ENCODE measurements at regions not wholly inside any gene's neighbourhood (a gene's known extent, or its start where the extent isn't known, plus 50 kb on each side); places are given as distances from the start of the nearest gene placed in this dataset.
A peak's percentile ranks its signal among the peaks of the same experiment; 100 is the strongest.
"Not testable (repeated sequence)": the region's sequence is repeated elsewhere in the genome, so short reads cannot be mapped to it uniquely, and the experiment has no call there.

- DNase-seq (ENCODE audit: low spot score), result no peak
Measured at GRCh38 chr2:38483776-38484501, 106.9 kb upstream of the ATL2 start.

DNA sequence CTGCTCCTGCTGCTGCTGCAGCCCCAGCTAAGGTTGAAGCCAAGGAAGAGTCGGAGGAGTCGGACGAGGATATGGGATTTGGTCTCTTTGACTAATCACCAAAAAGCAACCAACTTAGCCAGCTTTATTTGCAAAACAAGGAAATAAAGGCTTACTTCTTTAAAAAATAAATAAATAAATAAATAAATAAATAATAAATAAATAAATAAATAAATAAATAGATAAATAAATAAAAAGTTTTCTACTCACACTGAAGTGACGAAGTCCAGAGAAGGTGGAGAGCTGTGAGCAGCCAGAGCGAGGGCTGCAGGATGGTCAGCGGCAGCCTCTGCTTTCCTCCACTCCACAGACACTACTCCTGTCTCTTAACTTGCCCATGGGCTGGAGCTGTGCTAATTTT lies 105.6 kb upstream of the ATL2 start:
- DNase-seq (ENCODE audit: low spot score), result not testable (repeated sequence)

GRCh38 chr2:38480617-38481016 lies 103.5 kb upstream of the ATL2 start:
- no peak for DNase-seq (ENCODE audit: low spot score)

DNA sequence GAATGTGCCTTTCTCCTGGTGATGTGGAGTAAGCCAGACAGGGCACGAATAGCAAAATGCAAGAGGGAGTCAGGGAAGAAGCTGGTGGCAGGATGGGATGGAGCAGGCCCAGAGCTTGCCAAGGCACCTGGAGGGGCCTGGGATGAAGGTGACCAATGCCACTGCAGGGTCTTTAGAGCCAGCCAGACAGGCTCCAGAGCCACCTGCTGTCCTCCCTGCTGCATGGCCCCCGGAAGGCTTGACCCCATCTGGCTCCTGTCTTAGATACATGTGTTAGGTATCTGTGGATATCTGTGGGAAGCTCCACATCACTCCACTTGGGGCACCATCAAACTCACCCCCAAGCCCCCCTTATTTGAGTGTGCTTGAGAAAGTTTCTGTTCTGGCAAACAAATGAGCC lies 99.9 kb upstream of the ATL2 start:
- DNase-seq (ENCODE audit: low spot score), result no peak

GRCh38 chr2:38475567-38475881 lies 98.5 kb upstream of the ATL2 start:
- no peak for DNase-seq (ENCODE audit: low spot score)

DNA sequence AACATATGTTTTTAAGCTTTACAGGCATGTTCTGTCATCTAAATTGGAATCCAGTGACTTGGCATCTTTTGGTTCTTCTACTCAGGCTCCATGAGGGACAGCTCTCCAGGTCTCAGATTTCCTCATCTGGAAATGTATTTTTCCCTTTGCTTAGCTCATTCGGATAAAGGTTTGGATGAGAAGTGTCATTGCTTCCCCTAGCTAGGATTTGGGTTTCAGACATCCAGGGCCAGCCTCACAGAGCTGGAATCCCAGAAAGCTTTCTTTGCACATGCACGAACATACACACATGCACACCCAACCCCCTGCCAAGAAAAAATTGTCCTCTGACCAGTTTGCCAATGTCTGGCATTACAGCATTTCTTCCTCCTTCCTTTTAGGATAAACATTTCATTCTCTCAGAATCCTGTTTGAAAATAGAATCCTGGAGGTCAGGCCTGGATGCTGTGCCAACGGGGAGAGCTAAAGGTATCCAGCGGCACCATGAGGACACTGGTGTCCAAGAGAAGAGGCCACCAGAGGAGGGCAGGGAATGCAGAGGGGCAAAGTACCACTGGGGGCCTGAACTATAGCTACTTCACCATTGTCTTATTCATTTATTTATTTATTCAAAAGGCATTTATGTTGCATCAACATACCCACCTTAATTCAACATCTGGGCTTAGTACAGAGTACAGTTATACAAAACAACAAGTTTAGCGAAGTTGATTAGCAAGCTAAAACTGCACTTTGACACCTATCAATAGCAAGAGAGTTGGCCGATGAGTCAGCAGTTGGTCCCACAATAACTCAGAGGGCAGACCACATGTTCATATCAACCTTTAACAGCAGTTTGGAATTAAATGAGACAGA lies 97.9 kb upstream of the ATL2 start:
- DNase-seq (ENCODE audit: low spot score), result no peak

GRCh38 chr2:38474021-38474456 lies 97.0 kb upstream of the ATL2 start:
- no peak for DNase-seq (ENCODE audit: low spot score)

GRCh38 chr2:38473333-38474005 lies 96.4 kb upstream of the ATL2 start:
- no peak for DNase-seq (ENCODE audit: low spot score)

- no peak for DNase-seq (ENCODE audit: low spot score)
Measured at GRCh38 chr2:38470115-38470514, 93.0 kb upstream of the ATL2 start.

GRCh38 chr2:38467768-38468455 lies 90.8 kb upstream of the ATL2 start:
- DNase-seq (ENCODE audit: low spot score), result no peak

DNA sequence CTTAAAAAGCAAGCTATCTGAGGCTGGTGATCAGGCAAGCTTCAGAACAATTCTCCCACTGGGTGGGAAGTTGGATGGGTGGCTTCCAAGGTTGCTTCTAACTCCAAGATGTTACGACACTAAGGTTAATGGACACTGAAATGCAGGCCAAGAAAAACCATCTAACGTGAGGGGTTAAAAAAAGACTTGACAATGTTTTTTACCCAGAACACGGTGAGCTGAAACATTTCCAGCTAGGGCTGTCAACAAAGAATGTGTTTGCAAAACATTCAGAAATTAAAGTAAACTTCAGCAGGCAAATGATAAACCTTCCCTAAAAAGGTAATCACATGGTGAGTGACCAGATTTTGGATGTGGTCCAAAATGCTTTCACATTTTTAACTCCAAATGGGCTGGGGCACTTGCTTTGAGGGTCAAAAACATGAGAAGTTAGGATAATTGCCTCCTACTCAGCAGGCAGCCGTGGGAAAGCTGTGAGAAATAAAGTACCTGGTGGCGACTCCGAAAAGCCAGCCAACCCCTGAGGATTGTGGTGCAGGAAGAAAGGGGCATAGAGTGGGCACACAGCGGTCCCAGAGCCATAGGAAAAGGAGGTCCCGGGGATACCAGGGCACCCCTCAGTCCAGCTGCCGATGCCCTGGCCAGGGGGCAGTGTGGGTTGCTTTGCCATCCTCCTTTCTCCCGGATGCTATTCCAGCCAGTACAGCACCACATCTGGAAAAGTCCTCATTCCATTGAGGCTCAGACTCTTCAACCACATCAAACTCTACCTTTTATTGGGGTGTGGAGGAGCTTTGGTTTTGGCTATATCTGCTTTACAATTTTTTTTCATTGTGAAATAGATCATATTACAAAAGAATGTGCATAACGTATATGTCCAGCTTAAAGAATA lies 90.0 kb upstream of the ATL2 start:
- DNase-seq (ENCODE audit: low spot score), result no peak

GRCh38 chr2:38466409-38466808 lies 89.3 kb upstream of the ATL2 start:
- DNase-seq (ENCODE audit: low spot score), result no peak

GRCh38 chr2:38465789-38466127 lies 88.7 kb upstream of the ATL2 start:
- peak; percentile 32 for DNase-seq (ENCODE audit: low spot score)

- DNase-seq (ENCODE audit: low spot score), result no peak
Measured at GRCh38 chr2:38464971-38465788, 88.1 kb upstream of the ATL2 start.

DNA sequence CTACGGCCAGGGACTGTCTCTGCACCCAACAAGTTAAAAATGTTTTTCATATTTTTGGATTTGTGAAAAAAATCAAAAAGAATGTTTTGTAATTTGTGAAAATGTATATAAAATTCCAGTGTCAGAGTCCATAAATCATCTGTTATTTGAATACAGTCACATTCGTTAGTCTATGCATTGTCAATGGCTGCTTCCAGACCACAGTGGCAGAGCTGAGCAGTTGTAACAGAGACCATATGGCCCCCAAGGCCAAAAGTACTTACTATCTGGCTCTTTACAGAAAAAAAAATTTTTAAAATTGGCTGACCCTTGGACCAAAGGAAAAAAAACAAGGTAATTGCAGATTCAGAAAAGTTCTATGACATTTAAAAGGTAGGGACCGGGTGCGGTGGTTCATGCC lies 86.7 kb upstream of the ATL2 start:
- no peak for DNase-seq (ENCODE audit: low spot score)

- peak; percentile 92 for DNase-seq (ENCODE audit: low spot score)
Measured at GRCh38 chr2:38462121-38462661, 85.1 kb upstream of the ATL2 start.

GRCh38 chr2:38461470-38461869 lies 84.4 kb upstream of the ATL2 start:
- DNase-seq (ENCODE audit: low spot score), result no peak

DNA sequence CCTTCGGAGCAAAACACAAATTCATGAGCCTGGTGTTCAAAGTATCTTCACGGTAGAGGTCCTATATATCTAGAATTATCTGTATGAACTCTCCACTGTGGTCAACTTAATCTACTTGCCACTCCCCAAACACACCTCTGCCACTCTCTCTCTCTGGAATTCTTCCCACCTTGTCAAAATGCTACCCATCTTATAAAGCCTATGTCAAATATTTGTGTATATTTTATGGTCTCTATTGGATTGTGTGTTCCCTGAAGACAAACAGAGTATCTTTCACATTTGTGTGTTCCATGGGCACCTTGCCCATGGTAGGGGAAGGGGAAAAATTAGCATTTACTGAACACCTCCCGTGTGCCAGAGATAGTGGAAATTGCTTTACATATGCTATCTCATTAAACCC lies 83.2 kb upstream of the ATL2 start:
- no peak for DNase-seq (ENCODE audit: low spot score)

GRCh38 chr2:38454081-38454480 lies 77.0 kb upstream of the ATL2 start:
- no peak for DNase-seq (ENCODE audit: low spot score)

DNA sequence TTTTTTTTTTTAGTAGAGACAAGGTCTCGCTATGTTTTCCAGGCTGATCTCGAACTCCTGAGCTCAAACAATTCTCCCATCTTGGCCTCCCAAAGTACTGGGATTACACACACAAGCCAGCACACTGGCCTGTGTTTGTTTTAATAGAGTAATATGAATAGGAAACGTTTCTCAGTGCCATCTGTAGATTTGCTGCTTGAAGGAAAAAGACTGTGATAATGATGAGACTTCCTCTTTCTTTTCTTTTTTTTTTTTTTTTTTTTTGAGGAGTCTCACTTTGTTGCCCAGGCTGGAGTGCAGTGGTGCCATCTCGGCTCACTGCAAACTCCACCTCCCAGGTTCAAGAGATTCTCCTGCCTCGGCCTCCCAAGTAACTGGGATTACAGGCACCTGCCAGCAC lies 74.7 kb upstream of the ATL2 start:
- not testable (repeated sequence) for DNase-seq (ENCODE audit: low spot score)
